Uterus (tissue), 3 donors: ENCODE measurements at regions not wholly inside any gene's neighbourhood (a gene's known extent, or its start where the extent isn't known, plus 50 kb on each side); places are given as distances from the start of the nearest gene placed in this dataset.

Experiments
- DNase-seq, 2 donors: peaks; one replicate each; pipeline ENCODE4 v3.0.0-alpha.2; 2019 to 2020
- H3K27ac ChIP-seq, 2 donors: fragments of 200-600 bp; sonication (generic); 1 replicate in 1 of 2; 2 replicates in 1 of 2; pipeline ENCODE4 v1.5.1; 2016 to 2018
- H3K27me3 ChIP-seq, 2 donors: fragments of 200-600 bp; sonication (generic); one replicate each; pipeline ENCODE4 v1.5.1; 2018 to 2019; ENCODE audit warnings: control low read depth in 1 of 2
- H3K36me3 ChIP-seq, 2 donors: fragments of 200-600 bp; sonication (generic); one replicate each; pipeline ENCODE4 v1.5.1; 2019; ENCODE audit warnings: control low read depth in 1 of 2
- H3K4me1 ChIP-seq, 2 donors: fragments of 200-600 bp; sonication (generic); one replicate each; pipeline ENCODE4 v1.5.1; 2018 to 2019; ENCODE audit warnings: control low read depth in 1 of 2
- H3K4me3 ChIP-seq, 2 donors: fragments of 200-600 bp; sonication (generic); 1 replicate in 1 of 2; 2 replicates in 1 of 2; pipeline ENCODE4 v1.5.1; 2018 to 2019; ENCODE audit warnings: mild to moderate bottlenecking in 1 of 2
- H3K9me3 ChIP-seq, 2 donors: fragments of 200-600 bp; sonication (generic); one replicate each; pipeline ENCODE4 v1.5.1; 2019; ENCODE audit warnings: control low read depth in 1 of 2
- CTCF ChIP-seq, 4 experiments: fragments of 200-600 bp in 2 of 4; fragments of 450-650 bp in 2 of 4; sonication (generic) in 2 of 4; IDR thresholded peaks; one replicate each; pipeline ENCODE4 v1.5.1; 2016 to 2019; ENCODE audit warnings: antibody characterized with exemption in 4 of 4, mild to moderate bottlenecking in 2 of 4, moderate library complexity in 1 of 4
- POLR2A ChIP-seq, 2 donors: fragments of 450-650 bp; IDR thresholded peaks; one replicate each; pipeline ENCODE4 v1.6.1; 2016; ENCODE audit warnings: antibody characterized with exemption in 2 of 2, mild to moderate bottlenecking in 1 of 2, moderate library complexity in 1 of 2
- intact Hi-C: fragments of 100-400 bp; cut with DNase I; formaldehyde crosslinking; loops from one replicate; pipeline ENCODE4 v1.15.1; 2023; ENCODE audit warnings: low total_unique reads
- donor health status: DM: yes; HTN: yes; CAD: no.

- no peaks in the 10 kb centered on the region for H3K36me3 ChIP-seq
- no peak overlapping the region for H3K4me3 ChIP-seq
- no peaks in the 10 kb centered on the region for H3K4me1 ChIP-seq
- DNase-seq: no peak
- no peak overlapping the region for H3K27ac ChIP-seq
- H3K27me3 ChIP-seq: no peaks in the 10 kb centered on the region
- intact Hi-C loops: no loop called here
- H3K9me3 ChIP-seq: no peaks in the 10 kb centered on the region
- no peak for TF ChIP-seq CTCF (IDR thresholded peaks at IDR 0.05)
- TF ChIP-seq POLR2A (IDR thresholded peaks at IDR 0.05): no peak
Observed at GRCh38 chr6:2558861-2559801, 191.6 kb downstream of the MYLK4 start.

- intact Hi-C loops: no loop called here
- no peaks in the 10 kb centered on the region for H3K4me1 ChIP-seq
- no peak overlapping the region for H3K4me3 ChIP-seq
- no peaks in the 10 kb centered on the region for H3K36me3 ChIP-seq
- no peak for DNase-seq
- H3K27ac ChIP-seq: no peak overlapping the region
- no peaks in the 10 kb centered on the region for H3K27me3 ChIP-seq
- TF ChIP-seq CTCF (IDR thresholded peaks at IDR 0.05) (no peak), POLR2A (IDR thresholded peaks at IDR 0.05) (no peak)
- no peaks in the 10 kb centered on the region for H3K9me3 ChIP-seq
Observed at GRCh38 chr6:2558098-2558680, 192.5 kb downstream of the MYLK4 start.

GRCh38 chr6:2557181-2557720 lies 193.5 kb downstream of the MYLK4 start:
- no peaks in the 10 kb centered on the region for H3K4me1 ChIP-seq
- intact Hi-C loops: no loop called here
- DNase-seq: no peak
- TF ChIP-seq CTCF (IDR thresholded peaks at IDR 0.05) (no peak), POLR2A (IDR thresholded peaks at IDR 0.05) (no peak)
- no peaks in the 10 kb centered on the region for H3K36me3 ChIP-seq
- H3K9me3 ChIP-seq: no peaks in the 10 kb centered on the region
- H3K27ac ChIP-seq: no peak overlapping the region
- no peak overlapping the region for H3K4me3 ChIP-seq
- no peaks in the 10 kb centered on the region for H3K27me3 ChIP-seq

- Histone ChIP-seq H3K4me3 (no peak overlapping the region), H3K9me3 (no peaks in the 10 kb centered on the region)
Observed at GRCh38 chr6:2556761-2557160, 194.0 kb downstream of the MYLK4 start.

More at GRCh38 chr6:2556761-2557160, 194.0 kb downstream of the MYLK4 start:
- H3K36me3 ChIP-seq: no peaks in the 10 kb centered on the region
- no peaks in the 10 kb centered on the region for H3K27me3 ChIP-seq
- DNase-seq: no peak
- H3K27ac ChIP-seq: no peak overlapping the region
- intact Hi-C loops: no loop called here
- TF ChIP-seq CTCF (IDR thresholded peaks at IDR 0.05) (no peak), POLR2A (IDR thresholded peaks at IDR 0.05) (no peak)
- H3K4me1 ChIP-seq: no peaks in the 10 kb centered on the region
